ENCODE measurements at regions not wholly inside any gene's neighbourhood (a gene's known extent, or its start where the extent isn't known, plus 50 kb on each side); places are given as distances from the start of the nearest gene placed in this dataset.

GRCh38 chr6:147043994-147044477, 160.2 kb upstream of the STXBP5 start:
- no peak overlapping the region for H2AFZ ChIP-seq (ENCODE audit: control insufficient read depth, low read depth, low read length)
- intact Hi-C loops (cut with micrococcal nuclease; ENCODE audit: unreplicated experiment): no loop called here
- no peak for TF ChIP-seq PML (IDR thresholded peaks at IDR 0.05; ENCODE audit: low read length)
- TF ChIP-seq PKNOX1 (IDR thresholded peaks at IDR 0.05): no peak
- no peak for TF ChIP-seq KDM1A (IDR thresholded peaks at IDR 0.05; ENCODE audit: borderline replicate concordance)
- no peak for TF ChIP-seq NKRF (conservative IDR thresholded peaks at IDR 0.05)
- no peak for TF ChIP-seq ATF3 (IDR thresholded peaks at IDR 0.05; ENCODE audit: borderline replicate concordance, extremely low read depth, low read depth, low read length)
- no peak for TF ChIP-seq USF1 (IDR thresholded peaks at IDR 0.05; ENCODE audit: borderline replicate concordance, extremely low read length, insufficient read depth, low read depth, low read length)
- TF ChIP-seq PAX8 (IDR thresholded peaks at IDR 0.05): no peak
- no peak for TF ChIP-seq ATF2 (IDR thresholded peaks at IDR 0.05; ENCODE audit: low read length)
- TF ChIP-seq MTA2 (IDR thresholded peaks at IDR 0.05; ENCODE audit: low read depth): no peak
- no peak for TF ChIP-seq ZNF622 (IDR thresholded peaks at IDR 0.05)
- TF ChIP-seq RB1 (IDR thresholded peaks at IDR 0.05; ENCODE audit: borderline replicate concordance): no peak
- no peak for TF ChIP-seq GABPA (IDR thresholded peaks at IDR 0.05; ENCODE audit: low read depth)
- no peak for TF ChIP-seq ZSCAN29 (IDR thresholded peaks at IDR 0.05)
- TF ChIP-seq PBX3 (IDR thresholded peaks at IDR 0.05; ENCODE audit: insufficient replicate concordance, low read depth, low read length): no peak

More at GRCh38 chr6:147043994-147044477, 160.2 kb upstream of the STXBP5 start:
- H3K9ac ChIP-seq (ENCODE audit: control insufficient read depth, insufficient read depth, low read length): no peak overlapping the region
- DNase-seq (ENCODE audit: low read depth, low spot score): no peak
- no peaks in the 10 kb centered on the region for H3K27me3 ChIP-seq (replicated peaks in 1 of 2; ENCODE audit: control insufficient read depth in 2 of 2, insufficient read depth in 2 of 2, low read length in 1 of 2)
- ChIA-PET POLR2A (no interaction called here), CTCF (no interaction called here), SMC1A (ENCODE audit: uncharacterized antibody, unreplicated experiment) (no interaction called here), RAD21 (ENCODE audit: unreplicated experiment) (no interaction called here)
- no peak overlapping the region for H3K4me2 ChIP-seq (ENCODE audit: control insufficient read depth, insufficient read depth)
- H3K4me3 ChIP-seq: no peak overlapping the region
- no peaks in the 10 kb centered on the region for H3K79me2 ChIP-seq (ENCODE audit: control insufficient read depth, insufficient read depth, low read length)
- H3K27ac ChIP-seq (ENCODE audit: control insufficient read depth, insufficient read depth): no peak overlapping the region
- in situ Hi-C loops (cut with MboI): no loop called here
- no peaks in the 10 kb centered on the region for H4K20me1 ChIP-seq (ENCODE audit: control insufficient read depth, insufficient read depth)
- WGBS (ENCODE audit: insufficient coverage, insufficient replicate concordance, low lambda C conversion rate, missing lambda C conversion rate): 70% methylated on average over 5 of the region's 5 CpGs
- H3K36me3 ChIP-seq (ENCODE audit: control insufficient read depth in 2 of 2, insufficient read depth in 2 of 2, low read length in 1 of 2): no peaks in the 10 kb centered on the region
- ATAC-seq: no peak
- H3K4me1 ChIP-seq (ENCODE audit: control insufficient read depth, insufficient read depth, low read length): no peaks in the 10 kb centered on the region
- BruUV-seq (replicated peaks): no TSS peak
- FAIRE-seq: no peak
- no peaks in the 10 kb centered on the region; the same call in 1 of the 3 replicates for H3K9me3 ChIP-seq (replicated peaks; ENCODE audit: control insufficient read depth, insufficient read depth, low read length)

Measured in GM12878 (cell line).